ENCODE measurements at regions not wholly inside any gene's neighbourhood (a gene's known extent, or its start where the extent isn't known, plus 50 kb on each side); places are given as distances from the start of the nearest gene placed in this dataset.

DNA sequence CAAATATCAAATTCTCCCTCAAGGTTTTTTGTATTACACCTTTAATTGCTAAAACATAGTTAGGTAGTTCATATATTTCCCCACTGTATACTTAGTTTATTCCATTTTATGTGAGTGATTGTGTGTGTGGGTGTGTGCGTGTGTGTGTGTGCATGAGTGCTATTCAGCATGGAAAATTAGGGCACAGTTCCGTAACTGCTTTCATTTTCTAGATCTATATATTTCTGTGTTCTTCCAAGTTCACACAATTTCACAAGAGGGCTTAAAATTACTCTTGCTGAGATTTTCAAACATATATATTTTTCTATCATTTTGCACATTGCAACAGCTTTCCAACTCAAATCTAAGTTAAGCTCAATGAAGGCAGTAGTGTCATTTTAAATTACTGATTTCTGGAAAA lies 782.9 kb upstream of the SOX9 start:
- Histone ChIP-seq H3K27me3 (ENCODE audit: control insufficient read depth, insufficient read depth, low read length) (no peaks in the 10 kb centered on the region), H3K36me3 (ENCODE audit: control insufficient read depth, insufficient read depth, low read length) (no peaks in the 10 kb centered on the region), H3K4me3 (ENCODE audit: low read depth, low read length) (no peak overlapping the region)
- TF ChIP-seq, protein P1, sequence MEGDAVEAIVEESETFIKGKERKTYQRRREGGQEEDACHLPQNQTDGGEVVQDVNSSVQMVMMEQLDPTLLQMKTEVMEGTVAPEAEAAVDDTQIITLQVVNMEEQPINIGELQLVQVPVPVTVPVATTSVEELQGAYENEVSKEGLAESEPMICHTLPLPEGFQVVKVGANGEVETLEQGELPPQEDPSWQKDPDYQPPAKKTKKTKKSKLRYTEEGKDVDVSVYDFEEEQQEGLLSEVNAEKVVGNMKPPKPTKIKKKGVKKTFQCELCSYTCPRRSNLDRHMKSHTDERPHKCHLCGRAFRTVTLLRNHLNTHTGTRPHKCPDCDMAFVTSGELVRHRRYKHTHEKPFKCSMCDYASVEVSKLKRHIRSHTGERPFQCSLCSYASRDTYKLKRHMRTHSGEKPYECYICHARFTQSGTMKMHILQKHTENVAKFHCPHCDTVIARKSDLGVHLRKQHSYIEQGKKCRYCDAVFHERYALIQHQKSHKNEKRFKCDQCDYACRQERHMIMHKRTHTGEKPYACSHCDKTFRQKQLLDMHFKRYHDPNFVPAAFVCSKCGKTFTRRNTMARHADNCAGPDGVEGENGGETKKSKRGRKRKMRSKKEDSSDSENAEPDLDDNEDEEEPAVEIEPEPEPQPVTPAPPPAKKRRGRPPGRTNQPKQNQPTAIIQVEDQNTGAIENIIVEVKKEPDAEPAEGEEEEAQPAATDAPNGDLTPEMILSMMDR (IDR thresholded peaks at IDR 0.05; ENCODE audit: insufficient read depth, low read length, poor library complexity, severe bottlenecking), result no peak
- no peak for DNase-seq (ENCODE audit: low read depth)

DNA sequence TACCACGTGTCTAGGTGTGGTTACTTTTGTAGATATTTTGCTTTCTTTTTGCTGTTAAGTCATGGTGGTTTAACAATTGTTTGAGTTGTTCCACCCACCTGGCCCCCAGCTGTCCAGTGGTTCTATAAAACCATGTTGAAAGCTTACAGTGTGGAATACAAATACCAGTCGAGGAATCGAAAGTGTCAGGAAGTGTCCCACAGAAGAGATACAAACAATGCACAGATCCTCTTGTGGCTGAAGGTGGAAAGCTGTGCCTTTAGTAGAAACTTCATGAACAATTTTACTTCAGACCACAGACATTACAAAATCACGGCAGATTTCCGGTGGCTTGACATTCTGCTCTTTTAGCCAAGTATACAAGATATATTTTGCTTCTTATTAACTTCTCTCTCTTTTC lies 782.4 kb upstream of the SOX9 start:
- Histone ChIP-seq H3K27me3 (ENCODE audit: control insufficient read depth, insufficient read depth, low read length) (no peaks in the 10 kb centered on the region), H3K36me3 (ENCODE audit: control insufficient read depth, insufficient read depth, low read length) (no peaks in the 10 kb centered on the region), H3K4me3 (ENCODE audit: low read depth, low read length) (no peak overlapping the region)
- TF ChIP-seq, protein P1 (IDR thresholded peaks at IDR 0.05; ENCODE audit: insufficient read depth, low read length, poor library complexity, severe bottlenecking), result no peak
- no peak for DNase-seq (ENCODE audit: low read depth)

DNA sequence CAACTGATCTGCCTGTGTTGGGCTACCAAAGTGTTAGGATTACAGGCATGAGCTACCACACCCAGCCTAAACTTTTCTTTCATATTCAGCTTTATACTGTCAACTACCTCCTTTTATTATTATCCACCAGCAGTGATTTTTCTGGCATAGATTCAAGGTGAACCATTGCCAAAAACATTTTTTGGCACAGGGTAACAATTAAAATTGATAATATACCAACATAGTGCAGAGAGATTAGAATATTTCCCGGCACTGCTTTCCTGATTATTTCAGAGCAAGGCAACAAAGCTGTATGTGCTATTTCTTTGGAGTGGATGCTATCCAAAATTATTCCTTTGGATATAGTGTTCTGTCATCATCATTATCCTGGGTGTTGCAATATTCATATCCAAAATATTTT lies 781.6 kb upstream of the SOX9 start:
- Histone ChIP-seq H3K36me3 (ENCODE audit: control insufficient read depth, insufficient read depth, low read length) (no peaks in the 10 kb centered on the region), H3K4me3 (ENCODE audit: low read depth, low read length) (no peak overlapping the region), H3K27me3 (ENCODE audit: control insufficient read depth, insufficient read depth, low read length) (no peaks in the 10 kb centered on the region)
- no peak for DNase-seq (ENCODE audit: low read depth)
- TF ChIP-seq, protein P1 (IDR thresholded peaks at IDR 0.05; ENCODE audit: insufficient read depth, low read length, poor library complexity, severe bottlenecking), result no peak

DNA sequence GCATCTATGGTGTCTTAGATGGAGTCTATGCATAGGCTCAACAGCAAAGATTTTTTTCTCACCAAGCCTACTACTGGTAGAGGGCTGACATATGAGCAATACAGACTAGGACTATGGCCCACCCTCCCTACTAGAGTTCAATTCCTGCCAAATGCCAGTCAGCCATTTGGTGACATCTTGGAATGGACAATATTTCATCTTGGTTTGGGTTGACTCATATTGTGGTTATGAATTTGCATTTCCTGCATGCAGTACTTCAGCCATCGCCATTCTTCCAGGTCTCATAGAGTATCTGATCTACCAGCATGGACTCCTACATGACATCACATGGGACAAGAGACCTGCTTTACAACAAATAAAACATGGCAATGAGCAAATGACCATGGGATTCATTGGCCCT lies 778.1 kb upstream of the SOX9 start:
- DNase-seq (ENCODE audit: low read depth), result no peak
- TF ChIP-seq, protein P1 (IDR thresholded peaks at IDR 0.05; ENCODE audit: insufficient read depth, low read length, poor library complexity, severe bottlenecking), result no peak

DNA sequence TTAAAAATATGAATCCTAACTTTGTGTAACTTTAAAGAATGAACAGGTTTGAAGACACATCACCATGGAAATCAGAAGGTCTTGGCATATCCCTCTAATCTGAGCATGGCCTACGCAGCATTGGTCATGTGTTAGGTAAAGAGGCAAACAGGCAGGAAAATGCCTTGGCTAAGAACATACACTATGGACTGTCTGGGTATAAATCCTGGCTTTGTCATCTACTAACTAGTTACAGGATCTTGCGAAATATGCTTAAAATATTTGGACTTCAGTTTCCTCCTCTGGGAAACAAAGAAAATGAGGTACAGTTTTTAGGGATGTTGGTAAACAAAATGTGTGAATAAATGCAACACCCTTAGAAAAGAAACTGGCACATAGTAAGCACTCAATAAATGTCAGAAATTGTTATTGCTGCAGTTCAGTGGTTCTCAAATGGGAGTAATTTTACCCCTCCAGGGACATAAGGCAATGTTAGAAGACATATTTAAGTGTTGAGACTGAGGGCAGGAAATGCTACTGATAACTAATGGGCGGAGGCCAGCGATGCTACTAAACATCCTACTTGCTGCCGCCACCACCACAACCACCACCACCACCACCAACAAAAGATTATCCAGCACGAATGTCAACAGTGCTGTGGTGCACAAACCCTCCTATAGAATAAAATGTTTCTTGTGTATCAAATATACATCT lies 770.8 kb upstream of the SOX9 start:
- TF ChIP-seq, protein P1 (IDR thresholded peaks at IDR 0.05; ENCODE audit: insufficient read depth, low read length, poor library complexity, severe bottlenecking), result no peak
- H3K36me3 ChIP-seq (ENCODE audit: control insufficient read depth, insufficient read depth, low read length), result no peaks in the 10 kb centered on the region
- no peak for DNase-seq (ENCODE audit: low read depth)

More for the DNA sequence above, 778.1 kb upstream of the SOX9 start:
- no peak overlapping the region for H3K4me3 ChIP-seq (ENCODE audit: low read depth, low read length)
- H3K36me3 ChIP-seq (ENCODE audit: control insufficient read depth, insufficient read depth, low read length), result no peaks in the 10 kb centered on the region
- H3K27me3 ChIP-seq (ENCODE audit: control insufficient read depth, insufficient read depth, low read length), result no peaks in the 10 kb centered on the region

DNA sequence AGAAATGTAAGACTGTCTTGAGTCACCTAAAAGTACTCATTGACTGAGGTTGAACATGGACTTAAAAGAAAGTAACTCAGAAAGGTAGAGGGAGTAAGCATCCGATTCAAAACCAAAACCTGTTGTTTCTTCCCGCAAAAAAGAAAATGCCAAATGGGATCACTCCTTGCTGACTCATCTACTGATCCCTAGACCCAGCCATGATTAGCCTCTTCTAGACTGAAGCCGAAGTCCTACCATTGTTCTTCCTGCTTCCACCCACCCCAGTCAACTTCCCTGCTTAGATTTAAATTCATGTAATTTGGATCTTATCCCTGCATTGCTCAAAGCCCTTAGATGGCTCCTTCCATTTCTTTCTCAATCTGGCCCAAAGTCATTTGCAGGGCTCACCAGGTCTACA lies 760.5 kb upstream of the SOX9 start:
- Histone ChIP-seq H3K27me3 (ENCODE audit: control insufficient read depth, insufficient read depth, low read length) (no peaks in the 10 kb centered on the region), H3K36me3 (ENCODE audit: control insufficient read depth, insufficient read depth, low read length) (no peaks in the 10 kb centered on the region), H3K4me3 (ENCODE audit: low read depth, low read length) (no peak overlapping the region)
- TF ChIP-seq, protein P1 (IDR thresholded peaks at IDR 0.05; ENCODE audit: insufficient read depth, low read length, poor library complexity, severe bottlenecking), result no peak
- DNase-seq (ENCODE audit: low read depth), result no peak

More for the DNA sequence above, 770.8 kb upstream of the SOX9 start:
- H3K27me3 ChIP-seq (ENCODE audit: control insufficient read depth, insufficient read depth, low read length), result no peaks in the 10 kb centered on the region
- no peak overlapping the region for H3K4me3 ChIP-seq (ENCODE audit: low read depth, low read length)
